ENCODE measurements at regions not wholly inside any gene's neighbourhood (a gene's known extent, or its start where the extent isn't known, plus 50 kb on each side); places are given as distances from the start of the nearest gene placed in this dataset.

DNA sequence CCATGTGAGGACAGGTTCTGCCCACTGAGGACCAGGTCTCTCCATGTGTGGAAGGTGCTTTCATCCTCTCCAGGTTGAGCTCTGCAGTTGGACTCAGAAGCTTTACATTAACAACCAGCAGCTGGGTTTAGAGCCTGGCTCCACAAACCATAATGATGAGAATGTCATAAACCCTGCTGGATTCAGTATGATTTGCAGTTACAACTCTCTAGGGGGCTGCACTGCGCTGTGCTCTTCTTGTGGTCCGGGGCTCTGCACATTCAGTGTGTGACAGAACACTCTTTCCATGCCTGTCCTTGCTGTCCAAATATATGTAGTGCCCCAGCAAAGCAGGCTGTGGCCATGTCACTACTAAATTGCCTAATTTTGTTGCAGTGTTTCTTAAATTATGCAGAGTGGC is 334.3 kb downstream of the ICE1 start:
- Histone ChIP-seq H3K36me3 (ENCODE audit: insufficient read depth, low read length, poor library complexity, severe bottlenecking) (no peaks in the 10 kb centered on the region), H3K4me3 (ENCODE audit: low read depth, low read length, poor library complexity, severe bottlenecking) (no peak overlapping the region), H3K9me3 (ENCODE audit: low read depth, low read length, poor library complexity, severe bottlenecking) (no peaks in the 10 kb centered on the region), H3K27ac (ENCODE audit: low read depth, low read length, poor library complexity, severe bottlenecking) (no peak overlapping the region), H3K27me3 (replicated peaks; ENCODE audit: insufficient read depth, low read depth, low read length, poor library complexity) (no peaks in the 10 kb centered on the region), H3K4me1 (ENCODE audit: insufficient read depth, low read length, poor library complexity, severe bottlenecking) (no peaks in the 10 kb centered on the region)
- no peak for DNase-seq (ENCODE audit: low spot score)
- BruUV-seq (replicated peaks) = no TSS peak
- intact Hi-C loops (cut with micrococcal nuclease; ENCODE audit: unreplicated experiment) = no loop called here
- POLR2A ChIA-PET (ENCODE audit: low non-redundant PET) = no interaction called here
- CTCF ChIA-PET = no interaction called here
- TF ChIP-seq, protein P1, sequence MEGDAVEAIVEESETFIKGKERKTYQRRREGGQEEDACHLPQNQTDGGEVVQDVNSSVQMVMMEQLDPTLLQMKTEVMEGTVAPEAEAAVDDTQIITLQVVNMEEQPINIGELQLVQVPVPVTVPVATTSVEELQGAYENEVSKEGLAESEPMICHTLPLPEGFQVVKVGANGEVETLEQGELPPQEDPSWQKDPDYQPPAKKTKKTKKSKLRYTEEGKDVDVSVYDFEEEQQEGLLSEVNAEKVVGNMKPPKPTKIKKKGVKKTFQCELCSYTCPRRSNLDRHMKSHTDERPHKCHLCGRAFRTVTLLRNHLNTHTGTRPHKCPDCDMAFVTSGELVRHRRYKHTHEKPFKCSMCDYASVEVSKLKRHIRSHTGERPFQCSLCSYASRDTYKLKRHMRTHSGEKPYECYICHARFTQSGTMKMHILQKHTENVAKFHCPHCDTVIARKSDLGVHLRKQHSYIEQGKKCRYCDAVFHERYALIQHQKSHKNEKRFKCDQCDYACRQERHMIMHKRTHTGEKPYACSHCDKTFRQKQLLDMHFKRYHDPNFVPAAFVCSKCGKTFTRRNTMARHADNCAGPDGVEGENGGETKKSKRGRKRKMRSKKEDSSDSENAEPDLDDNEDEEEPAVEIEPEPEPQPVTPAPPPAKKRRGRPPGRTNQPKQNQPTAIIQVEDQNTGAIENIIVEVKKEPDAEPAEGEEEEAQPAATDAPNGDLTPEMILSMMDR (conservative IDR thresholded peaks at IDR 0.05; ENCODE audit: low read depth, low read length) = no peak
- TF ChIP-seq EZH2 (IDR thresholded peaks at IDR 0.05; ENCODE audit: borderline replicate concordance, low read depth, low read length, poor library complexity, severe bottlenecking) = no peak

DNA sequence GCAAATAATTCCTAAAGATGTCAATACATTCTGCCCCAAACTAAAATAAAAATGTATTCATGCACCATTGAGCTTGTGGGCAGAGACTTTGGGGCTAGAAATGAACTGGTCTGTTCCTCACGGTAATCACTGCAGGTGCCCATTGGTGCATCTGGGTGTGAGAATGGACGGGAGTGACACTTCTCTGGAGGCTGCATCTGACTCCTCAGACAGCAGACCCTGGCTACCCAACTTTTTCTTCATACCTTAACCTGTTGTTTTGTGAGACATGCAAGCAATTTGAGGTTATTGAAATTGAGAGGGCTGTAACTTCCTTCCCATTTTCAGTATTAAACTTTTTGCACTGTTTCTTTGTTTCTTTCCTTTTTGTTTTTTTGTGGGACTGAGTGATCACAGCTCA is 333.4 kb downstream of the ICE1 start:
- no peaks in the 10 kb centered on the region for H3K9me3 ChIP-seq (ENCODE audit: low read depth, low read length, poor library complexity, severe bottlenecking)
- ChIA-PET POLR2A (ENCODE audit: low non-redundant PET) (no interaction called here), CTCF (no interaction called here)
- no peak for DNase-seq (ENCODE audit: low spot score)
- no peak overlapping the region for H3K27ac ChIP-seq (ENCODE audit: low read depth, low read length, poor library complexity, severe bottlenecking)
- no peak overlapping the region for H3K4me3 ChIP-seq (ENCODE audit: low read depth, low read length, poor library complexity, severe bottlenecking)
- H3K36me3 ChIP-seq (ENCODE audit: insufficient read depth, low read length, poor library complexity, severe bottlenecking) = no peaks in the 10 kb centered on the region
- no peak for TF ChIP-seq EZH2 (IDR thresholded peaks at IDR 0.05; ENCODE audit: borderline replicate concordance, low read depth, low read length, poor library complexity, severe bottlenecking)
- TF ChIP-seq, protein P1 (conservative IDR thresholded peaks at IDR 0.05; ENCODE audit: low read depth, low read length) = no peak
- intact Hi-C loops (cut with micrococcal nuclease; ENCODE audit: unreplicated experiment) = no loop called here
- H3K4me1 ChIP-seq (ENCODE audit: insufficient read depth, low read length, poor library complexity, severe bottlenecking) = no peaks in the 10 kb centered on the region
- no TSS peak for BruUV-seq (replicated peaks)
- peaks cover 5% of the 10 kb centered on the region for H3K27me3 ChIP-seq (replicated peaks; ENCODE audit: insufficient read depth, low read depth, low read length, poor library complexity)

DNA sequence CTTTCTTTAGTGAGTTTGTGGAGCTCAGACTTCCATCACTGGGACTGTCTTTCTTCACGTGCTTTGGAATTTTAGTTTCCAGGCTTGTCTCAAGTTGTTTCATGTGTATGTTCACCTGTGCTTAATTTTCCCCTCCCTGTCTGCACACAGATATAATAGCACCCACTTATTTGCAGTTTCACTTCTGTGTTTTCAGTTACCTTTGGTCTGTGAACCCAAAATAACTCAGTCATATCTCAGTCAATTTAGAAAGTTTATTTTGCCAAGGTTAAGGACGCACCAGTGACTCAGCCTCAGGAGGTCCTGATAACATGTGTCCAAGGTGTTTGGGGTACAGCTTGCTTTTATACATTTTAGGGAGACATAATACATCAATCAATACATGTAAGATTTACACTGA is 330.4 kb downstream of the ICE1 start:
- peaks cover 7% of the 10 kb centered on the region for H3K27me3 ChIP-seq (replicated peaks; ENCODE audit: insufficient read depth, low read depth, low read length, poor library complexity)
- no peaks in the 10 kb centered on the region for H3K4me1 ChIP-seq (ENCODE audit: insufficient read depth, low read length, poor library complexity, severe bottlenecking)
- ChIA-PET POLR2A (ENCODE audit: low non-redundant PET) (no interaction called here), CTCF (no interaction called here)
- H3K36me3 ChIP-seq (ENCODE audit: insufficient read depth, low read length, poor library complexity, severe bottlenecking) = no peaks in the 10 kb centered on the region
- no TSS peak for BruUV-seq (replicated peaks)
- H3K4me3 ChIP-seq (ENCODE audit: low read depth, low read length, poor library complexity, severe bottlenecking) = no peak overlapping the region
- DNase-seq (ENCODE audit: low spot score) = no peak
- H3K27ac ChIP-seq (ENCODE audit: low read depth, low read length, poor library complexity, severe bottlenecking) = no peak overlapping the region
- H3K9me3 ChIP-seq (ENCODE audit: low read depth, low read length, poor library complexity, severe bottlenecking) = no peaks in the 10 kb centered on the region
- intact Hi-C loops (cut with micrococcal nuclease; ENCODE audit: unreplicated experiment) = no loop called here
- TF ChIP-seq, protein P1 (conservative IDR thresholded peaks at IDR 0.05; ENCODE audit: low read depth, low read length) = no peak
- TF ChIP-seq EZH2 (IDR thresholded peaks at IDR 0.05; ENCODE audit: borderline replicate concordance, low read depth, low read length, poor library complexity, severe bottlenecking) = no peak
